ENCODE measurements at regions not wholly inside any gene's neighbourhood (a gene's known extent, or its start where the extent isn't known, plus 50 kb on each side); places are given as distances from the start of the nearest gene placed in this dataset.
A peak's percentile ranks its signal among the peaks of the same experiment; 100 is the strongest.
"Not testable (repeated sequence)": the region's sequence is repeated elsewhere in the genome, so short reads cannot be mapped to it uniquely, and the experiment has no call there.

GRCh38 chr6:94213226-94213625 is 793.9 kb upstream of the EPHA7 start:
- DNase-seq, result no peak

- DNase-seq, result no peak
These were observed 777.5 kb upstream of the EPHA7 start for GRCh38 chr6:94196891-94197290.

- DNase-seq, result no peak
These were observed 770.7 kb upstream of the EPHA7 start for GRCh38 chr6:94190030-94190429.

- no peak for DNase-seq
These were observed 765.5 kb upstream of the EPHA7 start for GRCh38 chr6:94184666-94185464.

GRCh38 chr6:94177429-94177828 is 758.1 kb upstream of the EPHA7 start:
- DNase-seq, result no peak

- DNase-seq, result no peak
These were observed 756.1 kb upstream of the EPHA7 start for GRCh38 chr6:94175465-94175864.

GRCh38 chr6:94163877-94164276 is 744.5 kb upstream of the EPHA7 start:
- DNase-seq, result no peak

- DNase-seq, result no peak
These were observed 731.5 kb upstream of the EPHA7 start for GRCh38 chr6:94150886-94151285.

GRCh38 chr6:94144807-94145206 is 725.4 kb upstream of the EPHA7 start:
- DNase-seq, result no peak

GRCh38 chr6:94137178-94137577 is 717.8 kb upstream of the EPHA7 start:
- DNase-seq, result not testable (repeated sequence)

- DNase-seq, result no peak
These were observed 713.7 kb upstream of the EPHA7 start for GRCh38 chr6:94133106-94133505.

GRCh38 chr6:94131271-94131670 is 711.9 kb upstream of the EPHA7 start:
- DNase-seq, result no peak

GRCh38 chr6:94130478-94130877 is 711.1 kb upstream of the EPHA7 start:
- DNase-seq, result peak; percentile 8 to 19

GRCh38 chr6:94129926-94130325 is 710.6 kb upstream of the EPHA7 start:
- DNase-seq, result no peak

GRCh38 chr6:94127716-94128115 is 708.4 kb upstream of the EPHA7 start:
- DNase-seq, result peak in 1 of 2 experiments; percentile 20

GRCh38 chr6:94124333-94124732 is 705.0 kb upstream of the EPHA7 start:
- no peak for DNase-seq

- DNase-seq, result no peak
These were observed 701.7 kb upstream of the EPHA7 start for GRCh38 chr6:94121094-94121493.

GRCh38 chr6:94099072-94099471 is 679.7 kb upstream of the EPHA7 start:
- DNase-seq, result no peak

GRCh38 chr6:94095961-94096360 is 676.6 kb upstream of the EPHA7 start:
- no peak for DNase-seq

- DNase-seq, result no peak
These were observed 670.6 kb upstream of the EPHA7 start for GRCh38 chr6:94089941-94090340.

- no peak for DNase-seq
These were observed 669.5 kb upstream of the EPHA7 start for GRCh38 chr6:94088870-94089269.

- DNase-seq, result no peak
These were observed 655.4 kb upstream of the EPHA7 start for GRCh38 chr6:94074764-94075163.

- peak in 1 of 2 experiments; percentile 5 for DNase-seq
These were observed 652.5 kb upstream of the EPHA7 start for GRCh38 chr6:94071835-94072234.

- no peak for DNase-seq
These were observed 646.5 kb upstream of the EPHA7 start for GRCh38 chr6:94065707-94066337.

GRCh38 chr6:94052749-94053148 is 633.4 kb upstream of the EPHA7 start:
- DNase-seq, result no peak
